Astrocyte (in vitro differentiated cells and primary cell): ENCODE measurements at regions not wholly inside any gene's neighbourhood (a gene's known extent, or its start where the extent isn't known, plus 50 kb on each side); places are given as distances from the start of the nearest gene placed in this dataset.

Source experiments
- EZH2 ChIP-seq: IDR thresholded peaks from 2 replicates; pipeline ENCODE4 v1.6.1; 2012; ENCODE audit warnings: mild to moderate bottlenecking, low read length, inconsistent platforms; ENCODE audit not compliant: insufficient read depth
- TF ChIP-seq, protein P1 (sequence below): IDR thresholded peaks from 2 replicates; pipeline ENCODE4 v1.5.1; 2011; ENCODE audit warnings: low read depth, mild to moderate bottlenecking, inconsistent platforms, low read length, moderate library complexity; ENCODE audit not compliant: insufficient read depth

DNA sequence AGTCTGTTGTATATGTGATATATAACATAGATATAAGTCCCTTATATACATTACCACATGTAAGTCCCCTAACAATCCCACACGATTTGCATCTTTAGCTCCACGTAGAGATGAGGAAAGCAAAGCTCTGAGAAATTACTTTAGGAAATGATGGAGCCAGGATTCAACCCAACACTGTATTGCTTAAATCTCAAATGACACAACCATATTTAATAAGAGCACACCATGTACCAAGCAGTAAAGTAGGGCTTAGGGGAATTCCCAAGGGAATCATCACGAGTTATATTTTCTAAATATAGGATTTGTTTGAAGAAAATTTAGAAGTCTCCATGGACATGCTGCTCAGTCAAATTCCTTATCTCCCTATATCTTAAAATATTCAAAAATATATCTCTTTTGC, 61.3 kb upstream of the POMP start:
- TF ChIP-seq, protein P1, sequence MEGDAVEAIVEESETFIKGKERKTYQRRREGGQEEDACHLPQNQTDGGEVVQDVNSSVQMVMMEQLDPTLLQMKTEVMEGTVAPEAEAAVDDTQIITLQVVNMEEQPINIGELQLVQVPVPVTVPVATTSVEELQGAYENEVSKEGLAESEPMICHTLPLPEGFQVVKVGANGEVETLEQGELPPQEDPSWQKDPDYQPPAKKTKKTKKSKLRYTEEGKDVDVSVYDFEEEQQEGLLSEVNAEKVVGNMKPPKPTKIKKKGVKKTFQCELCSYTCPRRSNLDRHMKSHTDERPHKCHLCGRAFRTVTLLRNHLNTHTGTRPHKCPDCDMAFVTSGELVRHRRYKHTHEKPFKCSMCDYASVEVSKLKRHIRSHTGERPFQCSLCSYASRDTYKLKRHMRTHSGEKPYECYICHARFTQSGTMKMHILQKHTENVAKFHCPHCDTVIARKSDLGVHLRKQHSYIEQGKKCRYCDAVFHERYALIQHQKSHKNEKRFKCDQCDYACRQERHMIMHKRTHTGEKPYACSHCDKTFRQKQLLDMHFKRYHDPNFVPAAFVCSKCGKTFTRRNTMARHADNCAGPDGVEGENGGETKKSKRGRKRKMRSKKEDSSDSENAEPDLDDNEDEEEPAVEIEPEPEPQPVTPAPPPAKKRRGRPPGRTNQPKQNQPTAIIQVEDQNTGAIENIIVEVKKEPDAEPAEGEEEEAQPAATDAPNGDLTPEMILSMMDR: no peak
- TF ChIP-seq EZH2: no peak
